ENCODE measurements at regions not wholly inside any gene's neighbourhood (a gene's known extent, or its start where the extent isn't known, plus 50 kb on each side); places are given as distances from the start of the nearest gene placed in this dataset.

GRCh38 chr15:87167055-87167454, 1087.4 kb downstream of the AGBL1 start:
- TF ChIP-seq, protein P1, sequence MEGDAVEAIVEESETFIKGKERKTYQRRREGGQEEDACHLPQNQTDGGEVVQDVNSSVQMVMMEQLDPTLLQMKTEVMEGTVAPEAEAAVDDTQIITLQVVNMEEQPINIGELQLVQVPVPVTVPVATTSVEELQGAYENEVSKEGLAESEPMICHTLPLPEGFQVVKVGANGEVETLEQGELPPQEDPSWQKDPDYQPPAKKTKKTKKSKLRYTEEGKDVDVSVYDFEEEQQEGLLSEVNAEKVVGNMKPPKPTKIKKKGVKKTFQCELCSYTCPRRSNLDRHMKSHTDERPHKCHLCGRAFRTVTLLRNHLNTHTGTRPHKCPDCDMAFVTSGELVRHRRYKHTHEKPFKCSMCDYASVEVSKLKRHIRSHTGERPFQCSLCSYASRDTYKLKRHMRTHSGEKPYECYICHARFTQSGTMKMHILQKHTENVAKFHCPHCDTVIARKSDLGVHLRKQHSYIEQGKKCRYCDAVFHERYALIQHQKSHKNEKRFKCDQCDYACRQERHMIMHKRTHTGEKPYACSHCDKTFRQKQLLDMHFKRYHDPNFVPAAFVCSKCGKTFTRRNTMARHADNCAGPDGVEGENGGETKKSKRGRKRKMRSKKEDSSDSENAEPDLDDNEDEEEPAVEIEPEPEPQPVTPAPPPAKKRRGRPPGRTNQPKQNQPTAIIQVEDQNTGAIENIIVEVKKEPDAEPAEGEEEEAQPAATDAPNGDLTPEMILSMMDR (IDR thresholded peaks at IDR 0.05), result no peak
- no peak for TF ChIP-seq POLR2AphosphoS5 (IDR thresholded peaks at IDR 0.05; ENCODE audit: low read depth, low read length)
- no peak for TF ChIP-seq SIN3A (IDR thresholded peaks at IDR 0.05; ENCODE audit: borderline replicate concordance, insufficient read depth, low read depth, low read length)
- TF ChIP-seq, protein P2, sequence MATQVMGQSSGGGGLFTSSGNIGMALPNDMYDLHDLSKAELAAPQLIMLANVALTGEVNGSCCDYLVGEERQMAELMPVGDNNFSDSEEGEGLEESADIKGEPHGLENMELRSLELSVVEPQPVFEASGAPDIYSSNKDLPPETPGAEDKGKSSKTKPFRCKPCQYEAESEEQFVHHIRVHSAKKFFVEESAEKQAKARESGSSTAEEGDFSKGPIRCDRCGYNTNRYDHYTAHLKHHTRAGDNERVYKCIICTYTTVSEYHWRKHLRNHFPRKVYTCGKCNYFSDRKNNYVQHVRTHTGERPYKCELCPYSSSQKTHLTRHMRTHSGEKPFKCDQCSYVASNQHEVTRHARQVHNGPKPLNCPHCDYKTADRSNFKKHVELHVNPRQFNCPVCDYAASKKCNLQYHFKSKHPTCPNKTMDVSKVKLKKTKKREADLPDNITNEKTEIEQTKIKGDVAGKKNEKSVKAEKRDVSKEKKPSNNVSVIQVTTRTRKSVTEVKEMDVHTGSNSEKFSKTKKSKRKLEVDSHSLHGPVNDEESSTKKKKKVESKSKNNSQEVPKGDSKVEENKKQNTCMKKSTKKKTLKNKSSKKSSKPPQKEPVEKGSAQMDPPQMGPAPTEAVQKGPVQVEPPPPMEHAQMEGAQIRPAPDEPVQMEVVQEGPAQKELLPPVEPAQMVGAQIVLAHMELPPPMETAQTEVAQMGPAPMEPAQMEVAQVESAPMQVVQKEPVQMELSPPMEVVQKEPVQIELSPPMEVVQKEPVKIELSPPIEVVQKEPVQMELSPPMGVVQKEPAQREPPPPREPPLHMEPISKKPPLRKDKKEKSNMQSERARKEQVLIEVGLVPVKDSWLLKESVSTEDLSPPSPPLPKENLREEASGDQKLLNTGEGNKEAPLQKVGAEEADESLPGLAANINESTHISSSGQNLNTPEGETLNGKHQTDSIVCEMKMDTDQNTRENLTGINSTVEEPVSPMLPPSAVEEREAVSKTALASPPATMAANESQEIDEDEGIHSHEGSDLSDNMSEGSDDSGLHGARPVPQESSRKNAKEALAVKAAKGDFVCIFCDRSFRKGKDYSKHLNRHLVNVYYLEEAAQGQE (IDR thresholded peaks at IDR 0.05; ENCODE audit: insufficient read depth in 1 of 2, low read depth in 2 of 2, low read length in 1 of 2), result no peak
- TF ChIP-seq TCF7L2 (IDR thresholded peaks at IDR 0.05; ENCODE audit: low read depth, low read length), result no peak
